IMR-90 (cell line): ENCODE measurements at regions not wholly inside any gene's neighbourhood (a gene's known extent, or its start where the extent isn't known, plus 50 kb on each side); places are given as distances from the start of the nearest gene placed in this dataset.

Experiments
- ATAC-seq: fragments of 200-7000 bp; cut with Tn5 transposase; 2 replicates; pipeline ENCODE4 v1.9.1; 2020; ENCODE audit warnings: low read depth, mild to moderate bottlenecking, moderate library complexity
- BruUV-seq: library from RNA; stranded (reverse); fragments of 400-500 nt; replicated peaks from 2 replicates; lab custom pipeline; 2021; lab: Mats Ljungman, UMichigan
- CTCF ChIA-PET: fragments of 300-600 bp; formaldehyde crosslinking; extraction: SDS; loops from one replicate; lab custom pipeline; 2021; ENCODE audit warnings: antibody characterized with exemption; lab: Yijun Ruan, JAX
- POLR2A ChIA-PET: fragments of 300-600 bp; sonication (Branson Sonifier 250); formaldehyde crosslinking; loops from one replicate; lab custom pipeline; 2022; ENCODE audit warnings: antibody characterized with exemption; ENCODE audit not compliant: unreplicated experiment; lab: Charles Lee
- DNase-seq: peaks from one replicate; pipeline ENCODE4 v3.0.0; 2013
- H2AFZ ChIP-seq: replicated peaks from 2 replicates; pipeline ENCODE3; 2013; ENCODE audit warnings: low read length, mild to moderate bottlenecking; ENCODE audit not compliant: poor library complexity
- H2AK5ac ChIP-seq: 2 replicates; pipeline ENCODE4 v1.6.1; 2013; ENCODE audit warnings: low read depth, low read length, inconsistent platforms
- H2AK9ac ChIP-seq: replicated peaks from 2 replicates; pipeline ENCODE3; 2013; ENCODE audit warnings: mild to moderate bottlenecking, low read depth, low read length, moderate library complexity; ENCODE audit not compliant: poor library complexity
- H2BK120ac ChIP-seq: 2 replicates; pipeline ENCODE4 v1.6.1; 2013; ENCODE audit warnings: low read depth, low read length, inconsistent platforms
- H2BK15ac ChIP-seq: 3 replicates; pipeline ENCODE4 v1.6.1; 2013; ENCODE audit warnings: low read depth, low read length, inconsistent platforms
- H2BK20ac ChIP-seq: 2 replicates; pipeline ENCODE4 v1.6.1; 2013; ENCODE audit warnings: low read depth, mild to moderate bottlenecking, inconsistent platforms, low read length, moderate library complexity
- H2BK5ac ChIP-seq: 2 replicates; pipeline ENCODE4 v1.6.1; 2013; ENCODE audit warnings: mild to moderate bottlenecking, low read depth, low read length, inconsistent platforms; ENCODE audit not compliant: poor library complexity, severe bottlenecking
- H3K14ac ChIP-seq: replicated peaks from 2 replicates; pipeline ENCODE4 v1.6.1; 2013; ENCODE audit warnings: low read depth, low read length, inconsistent platforms
- H3K18ac ChIP-seq: 2 replicates; pipeline ENCODE4 v1.6.1; 2013; ENCODE audit warnings: low read depth, low read length, control low read depth
- H3K23ac ChIP-seq: 2 replicates; pipeline ENCODE4 v1.6.1; 2013; ENCODE audit warnings: low read depth, low read length, inconsistent platforms
- H3K27ac ChIP-seq: 2 replicates; pipeline ENCODE4 v1.5.1; 2013; ENCODE audit warnings: mild to moderate bottlenecking, control low read depth, low read length; ENCODE audit not compliant: insufficient read depth
- H3K27me3 ChIP-seq: 2 replicates; pipeline ENCODE4 v1.6.1; 2013; ENCODE audit warnings: low read length; ENCODE audit not compliant: control insufficient read depth, insufficient read depth
- H3K36me3 ChIP-seq: 2 replicates; pipeline ENCODE4 v1.6.1; 2013; ENCODE audit warnings: low read length, mixed read lengths; ENCODE audit not compliant: control insufficient read depth, insufficient read depth
- H3K4ac ChIP-seq: 2 replicates; pipeline ENCODE4 v1.6.1; 2013; ENCODE audit warnings: low read depth, low read length, inconsistent platforms
- H3K4me1 ChIP-seq: 2 replicates; pipeline ENCODE4 v1.6.1; 2013; ENCODE audit warnings: low read length, mixed read lengths; ENCODE audit not compliant: control insufficient read depth, insufficient read depth
- H3K4me2 ChIP-seq: 2 replicates; pipeline ENCODE4 v1.6.1; 2013; ENCODE audit warnings: low read depth, mild to moderate bottlenecking, control low read depth, low read length, moderate library complexity
- H3K4me3 ChIP-seq: 2 replicates; pipeline ENCODE4 v1.5.1; 2013; ENCODE audit warnings: low read depth, mild to moderate bottlenecking, control low read depth, low read length, moderate library complexity; ENCODE audit not compliant: insufficient read depth
- H3K56ac ChIP-seq: 2 replicates; pipeline ENCODE4 v1.6.1; 2013; ENCODE audit warnings: low read length, inconsistent platforms; ENCODE audit not compliant: insufficient read depth; ENCODE audit errors: extremely low read depth
- H3K79me1 ChIP-seq, 2 experiments: 2 replicates each; pipeline ENCODE4 v1.6.1; 2013; ENCODE audit warnings: low read length in 2 of 2, inconsistent platforms in 1 of 2, low read depth in 1 of 2
- H3K9ac ChIP-seq: 2 replicates; pipeline ENCODE4 v1.6.1; 2013; ENCODE audit warnings: low read depth, low read length, control low read depth
- H3K9me1 ChIP-seq: 2 replicates; pipeline ENCODE4 v1.6.1; 2013; ENCODE audit warnings: low read length, inconsistent platforms; ENCODE audit not compliant: insufficient read depth
- H3K9me3 ChIP-seq: 2 replicates; pipeline ENCODE4 v1.6.1; 2013; ENCODE audit warnings: low read length; ENCODE audit not compliant: control insufficient read depth, insufficient read depth
- H4K20me1 ChIP-seq: 2 replicates; pipeline ENCODE4 v1.6.1; 2013; ENCODE audit warnings: low read length, inconsistent platforms; ENCODE audit not compliant: insufficient read depth
- H4K5ac ChIP-seq: 2 replicates; pipeline ENCODE4 v1.6.1; 2013; ENCODE audit warnings: mild to moderate bottlenecking, low read depth, low read length, control low read depth
- H4K8ac ChIP-seq, 2 experiments: 2 replicates each; pipeline ENCODE4 v1.6.1; 2013; ENCODE audit warnings: low read depth in 2 of 2, low read length in 2 of 2, control low read depth in 1 of 2, inconsistent platforms in 1 of 2
- H4K91ac ChIP-seq: 2 replicates; pipeline ENCODE4 v1.6.1; 2013; ENCODE audit warnings: low read depth, low read length, inconsistent platforms; ENCODE audit not compliant: insufficient read depth
- BHLHE40 ChIP-seq: fragments of 150-350 bp; IDR thresholded peaks from 2 replicates; pipeline ENCODE4 v1.6.1; 2016; ENCODE audit warnings: mild to moderate bottlenecking, low read depth, low read length
- CEBPB ChIP-seq: IDR thresholded peaks from 2 replicates; pipeline ENCODE4 v1.6.1; 2012; ENCODE audit warnings: low read depth, low read length, improper control_type of control experiment
- FOS ChIP-seq: fragments of 150-350 bp; IDR thresholded peaks from 2 replicates; pipeline ENCODE4 v1.6.1; 2016; ENCODE audit warnings: low read depth, low read length
- NFE2L2 ChIP-seq: fragments of 150-350 bp; IDR thresholded peaks from 2 replicates; pipeline ENCODE4 v1.6.1; 2016; ENCODE audit warnings: low read depth, mild to moderate bottlenecking, low read length
- POLR2A ChIP-seq: IDR thresholded peaks from 2 replicates; pipeline ENCODE4 v1.6.1; 2012; ENCODE audit warnings: mild to moderate bottlenecking, low read depth, low read length
- RAD21 ChIP-seq: IDR thresholded peaks from 2 replicates; pipeline ENCODE4 v1.6.1; 2012; ENCODE audit warnings: low read length, improper control_type of control experiment
- SMC3 ChIP-seq: fragments of 150-350 bp; IDR thresholded peaks from 2 replicates; pipeline ENCODE4 v1.6.1; 2016; ENCODE audit warnings: low read depth, mild to moderate bottlenecking, antibody characterized with exemption, low read length, moderate library complexity
- WGBS, 2 experiments: methylation state at CpG; one replicate each; pipeline versions ENCODE4 v1.1.5 to v1.1.7; 2013; ENCODE audit warnings: missing lambda C conversion rate in 2 of 2; ENCODE audit not compliant: insufficient read length in 1 of 2; ENCODE audit errors: extremely low coverage in 2 of 2; 5-methylcytosine and 5-hydroxymethylcytosine counted together
- dilution Hi-C: fragments of 300-500 bp; cut with HindIII; formaldehyde crosslinking; loops from one replicate; pipeline ENCODE4 v1.14.3; 2018; ENCODE audit warnings: low sequenced_read_pairs; ENCODE audit not compliant: unreplicated experiment
- in situ Hi-C: fragments of 300-500 bp; cut with MboI; formaldehyde crosslinking; loops from 3 replicates; pipeline ENCODE4 v1.14.3; 2019; ENCODE audit warnings: low sequenced_read_pairs, inconsistent platforms, mixed read lengths
- intact Hi-C: fragments of 100-400 bp; cut with micrococcal nuclease; formaldehyde crosslinking; loops from 2 replicates; pipeline ENCODE4 v1.10.0; 2022
- TF ChIP-seq, protein P1 (sequence below): fragments of 150-350 bp; IDR thresholded peaks from 2 replicates; pipeline ENCODE4 v1.6.1; 2017; ENCODE audit warnings: mild to moderate bottlenecking, antibody characterized with exemption, low read length, low read depth
- TF ChIP-seq, protein P2 (sequence below): conservative IDR thresholded peaks from 2 replicates; pipeline ENCODE4 v1.5.1; 2012; ENCODE audit warnings: mild to moderate bottlenecking, low read depth, low read length, improper control_type of control experiment

DNA sequence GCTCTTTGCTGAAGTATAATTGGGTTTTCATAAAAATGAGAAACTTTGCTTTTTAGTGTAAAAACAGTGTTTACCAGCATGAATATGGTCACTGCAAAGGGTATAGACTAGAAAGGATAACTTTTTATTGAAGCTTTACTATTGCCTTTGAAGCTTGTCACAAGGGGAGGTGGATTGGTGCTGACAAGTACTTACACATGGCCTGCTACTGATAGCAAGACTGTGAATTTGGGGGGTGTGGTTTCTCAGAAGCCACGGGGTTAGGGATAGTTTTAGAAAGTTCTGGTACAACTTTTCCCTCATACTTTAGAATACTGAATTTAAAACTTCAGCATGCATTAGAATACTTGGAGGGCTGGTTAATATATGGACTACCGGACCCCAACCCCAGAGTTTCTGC, 294.1 kb downstream of the SOCS6 start:
- in situ Hi-C loops: no loop called here
- TF ChIP-seq SMC3: no peak
- no peak for TF ChIP-seq POLR2A
- TF ChIP-seq, protein P1, sequence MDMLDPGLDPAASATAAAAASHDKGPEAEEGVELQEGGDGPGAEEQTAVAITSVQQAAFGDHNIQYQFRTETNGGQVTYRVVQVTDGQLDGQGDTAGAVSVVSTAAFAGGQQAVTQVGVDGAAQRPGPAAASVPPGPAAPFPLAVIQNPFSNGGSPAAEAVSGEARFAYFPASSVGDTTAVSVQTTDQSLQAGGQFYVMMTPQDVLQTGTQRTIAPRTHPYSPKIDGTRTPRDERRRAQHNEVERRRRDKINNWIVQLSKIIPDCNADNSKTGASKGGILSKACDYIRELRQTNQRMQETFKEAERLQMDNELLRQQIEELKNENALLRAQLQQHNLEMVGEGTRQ: no peak
- TF ChIP-seq FOS: no peak
- TF ChIP-seq NFE2L2: no peak
- TF ChIP-seq RAD21: no peak
- no peak for TF ChIP-seq BHLHE40
- TF ChIP-seq CEBPB: no peak
- TF ChIP-seq, protein P2, sequence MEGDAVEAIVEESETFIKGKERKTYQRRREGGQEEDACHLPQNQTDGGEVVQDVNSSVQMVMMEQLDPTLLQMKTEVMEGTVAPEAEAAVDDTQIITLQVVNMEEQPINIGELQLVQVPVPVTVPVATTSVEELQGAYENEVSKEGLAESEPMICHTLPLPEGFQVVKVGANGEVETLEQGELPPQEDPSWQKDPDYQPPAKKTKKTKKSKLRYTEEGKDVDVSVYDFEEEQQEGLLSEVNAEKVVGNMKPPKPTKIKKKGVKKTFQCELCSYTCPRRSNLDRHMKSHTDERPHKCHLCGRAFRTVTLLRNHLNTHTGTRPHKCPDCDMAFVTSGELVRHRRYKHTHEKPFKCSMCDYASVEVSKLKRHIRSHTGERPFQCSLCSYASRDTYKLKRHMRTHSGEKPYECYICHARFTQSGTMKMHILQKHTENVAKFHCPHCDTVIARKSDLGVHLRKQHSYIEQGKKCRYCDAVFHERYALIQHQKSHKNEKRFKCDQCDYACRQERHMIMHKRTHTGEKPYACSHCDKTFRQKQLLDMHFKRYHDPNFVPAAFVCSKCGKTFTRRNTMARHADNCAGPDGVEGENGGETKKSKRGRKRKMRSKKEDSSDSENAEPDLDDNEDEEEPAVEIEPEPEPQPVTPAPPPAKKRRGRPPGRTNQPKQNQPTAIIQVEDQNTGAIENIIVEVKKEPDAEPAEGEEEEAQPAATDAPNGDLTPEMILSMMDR: no peak
- H4K91ac ChIP-seq: no peak overlapping the region
- WGBS, 2 experiments: no CpG with 5 or more reads among the region's 2 CpGs
- H4K8ac ChIP-seq: no peak overlapping the region
- no peak for DNase-seq
- no peak overlapping the region for H3K14ac ChIP-seq
- no peak overlapping the region for H2BK20ac ChIP-seq
- no peak overlapping the region for H4K5ac ChIP-seq
- no peaks in the 10 kb centered on the region for H3K4me1 ChIP-seq
- no peaks in the 10 kb centered on the region for H3K9me1 ChIP-seq
- POLR2A ChIA-PET: no interaction called here
- H2BK15ac ChIP-seq: no peak overlapping the region
- H3K9ac ChIP-seq: no peak overlapping the region
- H3K56ac ChIP-seq: no peak overlapping the region
- no TSS peak for BruUV-seq
- no peak overlapping the region for H3K23ac ChIP-seq
- H3K27ac ChIP-seq: no peak overlapping the region
- no peak for ATAC-seq
- H3K79me1 ChIP-seq: no peaks in the 10 kb centered on the region
- dilution Hi-C loops: no loop called here
- no peaks in the 10 kb centered on the region for H3K27me3 ChIP-seq
- intact Hi-C loops: no loop called here
- no peak overlapping the region for H3K4me3 ChIP-seq
- peaks cover 2% of the 10 kb centered on the region; the same call in 1 of the 2 replicates for H3K9me3 ChIP-seq
- H3K4ac ChIP-seq: no peak overlapping the region
- no peak overlapping the region for H2BK120ac ChIP-seq
- H4K20me1 ChIP-seq: no peaks in the 10 kb centered on the region
- H3K36me3 ChIP-seq: no peaks in the 10 kb centered on the region
- H2BK5ac ChIP-seq: no peak overlapping the region
- CTCF ChIA-PET: no interaction called here
- H2AK5ac ChIP-seq: no peak overlapping the region
- no peak overlapping the region for H2AFZ ChIP-seq
- no peak overlapping the region for H3K4me2 ChIP-seq
- no peak overlapping the region for H3K18ac ChIP-seq
- no peak overlapping the region for H2AK9ac ChIP-seq
